Activated CD8-positive, alpha-beta memory T cell treated with anti-CD3 and anti-CD28 coated beads for 36 hours (primary cell): ENCODE measurements at regions not wholly inside any gene's neighbourhood (a gene's known extent, or its start where the extent isn't known, plus 50 kb on each side); places are given as distances from the start of the nearest gene placed in this dataset.
"Not testable (repeated sequence)": the region's sequence is repeated elsewhere in the genome, so short reads cannot be mapped to it uniquely, and the experiment has no call there.

Experiments
- CTCF ChIA-PET: fragments of 350-600 bp; sonication (Branson Sonifier 250); formaldehyde crosslinking; loops from one replicate; lab custom pipeline; 2021; ENCODE audit warnings: antibody characterized with exemption; lab: Charles Lee
- POLR2A ChIA-PET: fragments of 350-600 bp; sonication (Branson Sonifier 250); formaldehyde crosslinking; loops from one replicate; lab custom pipeline; 2021; ENCODE audit warnings: antibody characterized with exemption; lab: Charles Lee

DNA sequence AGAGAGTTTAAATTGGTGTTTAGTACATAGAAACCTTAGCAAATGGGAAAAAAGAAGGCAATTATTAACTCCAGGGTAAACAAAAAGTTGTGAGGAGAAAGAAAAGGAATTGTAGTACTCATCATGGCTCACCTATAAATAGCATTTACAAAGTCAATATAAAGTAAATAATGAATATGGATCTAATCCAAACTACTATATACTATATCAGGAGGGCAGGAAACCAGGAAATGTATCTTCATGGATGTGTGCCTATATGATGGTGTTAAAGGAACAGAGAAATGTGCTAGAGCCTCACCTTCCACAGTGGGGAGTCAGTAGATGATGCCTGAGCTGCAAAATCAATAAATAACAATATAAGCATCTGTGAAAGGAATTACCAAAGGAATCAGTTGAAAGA, 208.9 kb downstream of the FAM43A start:
- POLR2A ChIA-PET, result no interaction called here
- CTCF ChIA-PET, result no interaction called here

DNA sequence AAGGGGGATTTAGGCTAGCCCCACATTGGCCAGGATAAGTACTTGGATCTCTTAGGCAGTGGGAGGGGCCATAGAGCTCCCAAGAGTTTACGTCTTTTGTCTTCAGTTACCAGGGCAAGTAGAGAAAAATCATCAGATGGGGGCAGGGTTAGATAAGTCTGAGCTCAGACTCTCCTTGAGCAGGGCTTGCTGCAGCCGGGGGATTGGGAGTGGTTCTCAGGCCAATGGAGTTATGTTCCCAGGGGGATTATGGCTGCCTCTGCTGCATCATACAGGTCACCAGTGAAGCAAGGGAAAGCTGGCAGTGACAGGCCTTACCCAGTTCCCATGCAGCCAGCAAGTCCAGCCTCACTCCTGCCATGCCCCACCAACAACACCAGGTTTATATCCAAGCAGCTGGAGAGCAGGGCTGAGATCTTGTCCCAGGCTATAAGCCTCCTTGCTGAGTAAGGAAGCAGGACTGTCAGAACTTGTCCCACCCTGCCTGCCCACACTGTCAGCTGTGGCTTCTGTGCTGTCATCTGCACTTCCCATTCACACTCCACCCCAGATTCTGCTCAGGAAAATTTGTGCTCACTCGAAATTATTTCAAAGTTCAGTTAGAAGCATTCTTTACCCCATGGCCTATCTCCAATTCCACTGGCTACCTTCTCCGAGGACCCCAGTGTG, 215.3 kb downstream of the FAM43A start:
- POLR2A ChIA-PET, result no interaction called here
- CTCF ChIA-PET, result no interaction called here

DNA sequence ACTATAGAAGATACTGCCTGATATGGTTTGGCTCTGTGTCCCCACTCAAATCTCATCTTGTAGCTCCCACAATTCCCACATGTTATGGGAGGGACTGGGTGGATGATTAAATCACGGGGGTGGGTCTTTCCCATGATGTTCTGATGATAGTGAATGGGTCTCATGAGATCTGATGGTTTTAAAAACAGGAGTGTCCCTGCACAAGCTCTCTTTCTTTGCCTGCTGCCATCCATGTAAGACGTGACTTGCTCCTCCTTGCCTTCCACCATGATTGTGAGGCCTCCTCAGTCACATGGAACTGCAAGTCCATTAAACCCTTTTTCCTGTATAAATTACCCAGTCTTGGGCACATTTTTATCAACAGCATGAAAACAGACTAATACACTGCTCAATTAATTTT, 217.8 kb downstream of the FAM43A start:
- CTCF ChIA-PET, result interaction anchor here (1.7 kb wide), 1 partner anchor 13 kb away, joined by 3 read pairs; no protein-coding TSS in a partner anchor
- POLR2A ChIA-PET, result not testable (repeated sequence)

DNA sequence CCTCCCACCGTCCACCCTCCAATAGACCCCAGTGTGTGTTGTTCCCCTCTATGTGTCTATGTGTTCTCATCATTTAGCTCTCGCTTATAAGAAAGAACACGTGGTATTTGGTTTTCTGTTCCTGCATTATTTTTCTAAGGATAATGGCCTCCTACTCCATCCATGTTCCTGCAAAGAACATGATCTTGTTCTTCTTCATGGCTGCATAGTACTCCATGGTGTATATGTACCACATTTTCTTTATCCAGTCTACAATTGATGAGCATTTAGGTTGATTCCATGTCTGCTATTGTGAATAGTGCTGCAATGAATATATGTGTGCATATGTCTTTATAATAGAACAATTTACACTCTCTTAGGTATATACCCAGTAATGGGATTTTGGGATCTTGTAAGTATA, 219.3 kb downstream of the FAM43A start:
- POLR2A ChIA-PET, result not testable (repeated sequence)
- CTCF ChIA-PET, result interaction anchor here (1.7 kb wide), 1 partner anchor 14 kb away, joined by 3 read pairs; no protein-coding TSS in a partner anchor

DNA sequence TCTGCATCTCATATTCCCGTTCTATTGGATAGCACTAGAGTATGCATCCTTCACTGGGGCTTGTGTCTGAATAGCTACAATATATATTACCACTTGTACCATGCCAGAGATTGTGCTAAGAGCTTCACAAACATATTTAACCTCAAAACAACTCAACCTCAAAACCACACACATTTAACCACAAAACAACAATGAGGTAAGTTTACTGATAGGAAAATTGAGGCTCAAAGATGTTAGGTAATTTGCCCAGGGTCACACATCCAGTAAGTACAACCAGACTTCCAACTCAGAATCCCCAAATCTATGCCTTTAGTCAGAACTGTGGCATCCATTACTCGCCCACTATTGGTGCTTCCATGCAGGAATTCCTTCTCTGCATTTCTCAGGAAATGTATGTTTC, 220.0 kb downstream of the FAM43A start:
- CTCF ChIA-PET, result no interaction called here
- POLR2A ChIA-PET, result no interaction called here

DNA sequence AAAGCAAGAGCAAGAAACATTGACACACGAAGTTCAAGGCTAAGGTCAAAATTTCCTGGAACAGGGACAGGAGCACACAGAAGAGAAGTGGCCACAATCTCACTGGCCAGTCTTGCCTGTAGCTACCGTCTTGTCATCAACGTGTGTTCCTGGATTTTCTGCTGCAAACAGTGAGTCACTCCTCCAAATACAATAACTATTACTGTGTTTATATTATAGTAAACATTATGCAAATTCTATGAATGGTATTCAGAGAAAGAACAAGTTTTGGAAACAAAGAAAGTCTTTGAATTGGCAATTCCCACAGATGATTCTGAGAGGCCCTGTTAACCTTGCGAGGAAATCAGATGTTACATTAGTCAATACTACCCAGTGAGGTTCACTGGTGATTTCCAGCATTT, 220.5 kb downstream of the FAM43A start:
- POLR2A ChIA-PET, result no interaction called here
- CTCF ChIA-PET, result no interaction called here

DNA sequence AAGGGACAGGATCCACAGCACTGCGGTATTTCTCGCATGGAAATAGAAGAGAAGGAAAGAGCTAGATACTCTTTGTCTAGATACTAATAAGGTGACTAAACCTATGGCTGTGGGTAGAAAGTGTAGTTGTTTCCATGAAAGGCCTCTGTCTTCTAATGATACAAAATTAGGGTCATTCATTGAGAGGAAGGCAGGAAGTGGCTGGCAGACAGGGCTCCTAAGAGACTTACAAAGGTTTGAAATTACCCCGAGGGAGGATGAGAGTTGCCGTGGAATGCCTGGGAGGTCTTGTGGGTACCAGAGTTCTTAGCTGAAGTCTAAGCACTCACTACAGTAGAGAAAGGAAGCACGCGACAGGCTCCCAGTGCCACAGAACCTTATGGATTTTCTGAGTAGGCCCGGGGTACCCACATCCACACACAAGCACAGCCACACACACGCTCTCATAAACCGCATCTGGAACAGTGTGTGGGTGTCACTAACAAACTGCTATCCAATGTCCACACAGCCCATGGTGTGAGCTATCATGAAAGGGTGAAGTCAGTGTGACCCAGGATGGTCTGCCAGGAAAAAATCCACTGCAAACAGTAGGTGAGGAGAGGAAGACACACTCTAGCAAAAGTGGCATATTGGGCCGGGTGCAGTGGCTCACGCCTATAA, 221.4 kb downstream of the FAM43A start:
- CTCF ChIA-PET, result no interaction called here
- POLR2A ChIA-PET, result no interaction called here

DNA sequence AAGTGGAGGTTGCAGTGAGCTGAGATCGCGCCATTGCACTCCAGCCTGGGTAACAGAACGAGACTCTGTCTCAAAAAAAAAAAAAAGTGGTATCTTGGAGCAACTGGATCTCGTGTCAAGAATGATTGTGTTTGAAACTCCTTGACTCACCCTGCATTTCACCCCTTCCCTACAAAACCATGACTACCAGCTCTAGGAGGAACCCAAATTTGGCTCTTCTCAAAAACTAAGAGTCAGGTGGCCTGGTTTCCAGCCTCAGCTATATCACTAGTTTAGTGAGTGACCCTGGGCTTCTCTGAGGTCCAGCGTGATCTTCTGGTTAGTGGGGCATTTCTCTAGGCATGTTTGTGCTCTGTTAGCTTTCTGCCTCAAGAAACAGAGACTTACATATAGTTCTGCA, 222.1 kb downstream of the FAM43A start:
- ChIA-PET POLR2A (no interaction called here), CTCF (no interaction called here)

DNA sequence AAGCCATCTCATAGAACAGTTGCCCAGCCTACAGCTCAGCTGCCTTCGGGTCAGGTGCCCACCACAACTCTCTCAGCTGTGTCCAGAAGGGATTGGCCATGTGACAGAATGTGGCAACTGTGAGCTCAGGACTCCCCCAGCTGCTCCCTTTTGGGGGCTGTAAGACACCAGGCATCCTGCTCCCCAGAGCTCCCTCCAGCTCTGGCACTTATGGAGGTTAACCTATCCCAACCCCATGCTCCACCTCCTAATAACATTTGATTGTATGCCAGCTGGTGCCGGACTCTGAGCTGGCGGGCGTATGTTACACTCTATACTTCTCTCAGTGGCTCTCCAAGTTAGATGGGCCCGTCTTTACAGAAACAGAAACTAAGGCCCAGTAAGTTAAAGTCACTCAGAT, 222.8 kb downstream of the FAM43A start:
- CTCF ChIA-PET, result no interaction called here
- POLR2A ChIA-PET, result no interaction called here

DNA sequence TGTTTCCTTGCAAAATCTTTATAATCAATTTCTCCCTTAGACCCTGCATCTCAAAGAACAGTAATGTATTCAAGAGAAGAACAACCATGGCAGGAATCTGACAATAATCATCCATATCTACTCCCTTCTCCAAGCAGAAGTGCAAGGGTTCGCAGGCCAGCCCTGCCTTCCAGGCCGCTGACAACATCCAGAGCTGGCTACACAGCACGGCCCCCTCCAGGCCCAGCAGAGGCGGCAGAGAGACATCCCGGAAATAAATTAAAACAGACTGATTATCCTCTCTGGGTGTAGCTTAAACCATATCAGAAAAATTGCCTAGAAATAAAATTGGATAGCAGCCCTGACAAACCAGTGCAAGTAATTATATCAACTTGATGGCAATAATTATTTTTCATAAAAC, 223.3 kb downstream of the FAM43A start:
- ChIA-PET POLR2A (no interaction called here), CTCF (no interaction called here)

DNA sequence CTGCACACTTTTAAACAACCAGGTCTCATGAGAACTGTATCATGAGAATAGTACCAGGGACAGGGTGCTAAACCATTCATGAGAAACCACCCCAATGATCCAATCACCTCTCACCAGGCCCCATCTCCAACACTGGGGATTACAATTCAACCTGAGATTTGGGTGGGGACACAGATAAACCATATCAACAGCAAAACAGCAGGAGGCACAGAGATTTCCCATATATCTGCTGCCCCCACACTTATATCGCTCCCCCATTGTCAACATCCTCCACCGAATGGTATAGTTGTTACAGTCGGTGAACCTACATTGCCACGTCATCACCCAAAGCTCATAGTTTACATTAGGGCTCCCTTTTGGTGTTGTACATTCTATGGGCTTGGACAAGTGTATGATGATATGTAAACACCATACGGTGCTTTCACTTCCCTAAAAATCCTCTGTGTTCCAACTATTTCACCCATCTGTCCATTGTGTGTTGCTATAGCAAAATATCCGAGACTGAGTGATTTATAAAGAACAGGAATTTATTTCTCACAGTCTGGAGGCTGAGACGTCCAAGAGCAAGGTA, 224.8 kb downstream of the FAM43A start:
- ChIA-PET POLR2A (no interaction called here), CTCF (no interaction called here)

DNA sequence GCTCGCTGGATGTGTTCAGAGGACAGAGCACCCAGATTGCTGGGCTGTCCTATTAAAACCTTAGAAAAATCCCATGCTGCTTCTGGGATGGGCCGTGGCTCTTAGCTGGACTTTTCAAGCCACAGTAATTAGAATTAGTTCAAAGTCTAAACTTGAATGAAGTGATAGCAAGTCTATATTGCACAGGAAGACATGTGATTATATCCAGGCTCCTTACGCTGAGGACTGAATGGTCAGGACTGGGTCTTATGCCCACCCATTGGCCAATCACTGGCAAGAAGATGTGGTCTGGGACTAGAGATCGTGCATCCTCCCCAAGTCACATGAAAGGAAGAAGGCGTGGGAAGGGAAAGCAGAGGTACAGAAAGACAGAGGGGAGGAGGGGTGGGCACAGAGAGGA, 227.6 kb downstream of the FAM43A start:
- POLR2A ChIA-PET, result no interaction called here
- CTCF ChIA-PET, result no interaction called here

DNA sequence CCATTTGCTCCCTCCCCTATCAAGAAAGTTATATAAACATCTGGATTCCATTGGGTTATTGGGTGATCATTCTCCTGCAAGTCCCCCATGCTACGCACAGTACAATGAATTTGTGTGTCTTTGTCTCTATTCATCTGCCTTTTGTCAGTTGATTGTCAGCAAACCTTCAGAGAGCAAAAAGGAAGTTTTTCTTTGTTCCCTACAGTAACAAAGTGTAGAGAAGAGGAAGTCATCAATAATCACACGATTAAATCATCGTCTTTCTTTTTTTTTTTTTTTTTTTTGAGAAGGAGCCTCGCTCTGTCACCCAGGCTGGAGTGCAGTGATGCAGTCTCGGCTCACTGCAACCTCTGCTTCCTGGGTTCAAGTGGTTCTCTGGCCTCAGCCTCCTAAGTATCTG, 239.2 kb downstream of the FAM43A start:
- CTCF ChIA-PET, POLR2A ChIA-PET: not testable (repeated sequence)

DNA sequence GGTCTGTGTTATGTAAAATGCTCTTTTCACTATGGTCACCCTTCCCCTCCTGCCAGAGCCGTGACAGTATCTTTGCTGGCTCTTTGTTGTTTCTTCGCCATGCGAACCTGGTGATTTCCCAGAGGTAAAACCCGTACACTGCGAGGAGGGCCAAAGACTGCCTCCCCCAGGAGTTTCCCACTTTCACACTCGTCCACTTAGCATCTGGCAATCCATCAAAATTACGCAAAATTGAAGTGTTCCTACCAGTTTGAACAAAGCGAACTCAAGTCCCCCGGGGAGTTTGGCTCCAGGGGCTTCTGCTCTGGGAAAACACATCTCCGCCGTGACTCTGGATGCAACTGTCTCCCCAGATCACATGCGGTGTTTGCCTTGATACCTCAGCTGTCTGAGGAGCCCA, 239.9 kb downstream of the FAM43A start:
- ChIA-PET POLR2A (no interaction called here), CTCF (no interaction called here)

DNA sequence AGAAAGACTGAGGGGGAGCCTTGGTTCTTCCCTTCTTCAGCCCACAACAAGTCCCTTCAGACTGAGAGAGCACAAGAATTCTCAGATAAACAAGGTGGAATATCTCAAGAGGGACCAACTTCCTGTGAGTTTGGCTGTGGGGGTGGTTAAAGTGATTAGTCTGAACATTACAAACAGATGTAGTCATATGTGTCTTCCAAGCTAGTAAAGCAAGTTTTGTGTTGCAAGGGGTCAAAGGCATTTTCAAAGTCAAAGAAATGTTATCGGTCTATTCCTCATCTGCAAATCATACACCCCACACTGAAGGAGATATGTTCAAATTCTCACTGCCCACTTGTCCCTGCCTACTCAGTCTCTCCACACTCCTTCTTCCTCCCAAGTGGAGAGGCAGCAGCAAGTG, 242.5 kb downstream of the FAM43A start:
- ChIA-PET POLR2A (no interaction called here), CTCF (no interaction called here)

DNA sequence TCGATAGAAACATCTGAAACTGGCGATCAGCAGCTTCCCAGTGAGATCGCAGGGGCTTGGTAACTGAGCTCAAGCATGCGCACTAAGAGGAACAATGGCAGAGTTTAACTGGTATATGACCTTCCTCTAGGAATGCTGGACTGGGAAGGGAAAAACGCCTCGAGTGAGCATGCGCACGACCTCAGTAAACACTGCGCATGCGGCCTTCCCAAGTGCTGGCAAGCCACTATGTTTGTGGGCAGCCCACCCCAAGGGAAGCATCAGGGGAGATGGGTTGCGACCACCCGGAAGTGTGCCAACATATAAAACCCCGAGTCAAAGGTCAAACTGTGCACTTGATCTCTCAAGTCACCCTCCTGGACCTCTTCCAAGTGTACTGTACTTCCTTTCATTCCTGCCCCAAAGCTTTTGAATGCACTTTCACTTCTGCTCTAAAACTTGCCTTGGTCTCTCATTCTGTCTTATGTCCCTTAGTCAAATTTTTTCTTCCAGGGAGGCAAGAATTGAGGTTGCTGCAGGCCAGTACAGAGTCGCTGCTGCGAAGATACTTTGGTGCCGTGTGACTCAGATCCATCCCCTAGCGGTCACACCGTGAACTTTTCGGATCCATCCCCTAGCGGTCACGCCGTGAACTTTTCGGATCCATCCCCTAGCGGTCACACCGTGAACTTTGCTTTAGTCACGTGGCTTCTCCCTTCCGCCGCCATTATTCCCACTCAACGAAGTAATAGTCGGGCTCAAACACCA, 243.3 kb downstream of the FAM43A start:
- CTCF ChIA-PET, result no interaction called here
- POLR2A ChIA-PET, result no interaction called here

DNA sequence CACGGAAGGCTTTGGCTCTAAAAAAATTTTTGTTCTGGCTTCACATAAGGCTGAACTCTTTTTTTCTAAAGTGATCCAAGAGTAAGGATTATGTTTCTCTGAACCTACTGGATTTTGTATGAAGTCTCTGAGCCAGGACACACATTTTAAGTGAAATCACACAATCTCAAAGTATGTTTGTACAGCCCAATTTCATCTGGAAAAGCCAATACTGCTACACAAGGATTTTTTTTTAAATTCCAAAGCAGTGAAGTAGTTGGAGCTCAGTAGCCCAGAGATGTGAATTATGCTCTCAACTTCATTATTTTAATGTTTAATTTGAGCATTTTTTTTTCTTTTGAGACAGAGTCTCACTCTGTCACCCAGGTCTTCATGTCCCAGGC, 243.9 kb downstream of the FAM43A start:
- POLR2A ChIA-PET, result no interaction called here
- CTCF ChIA-PET, result interaction anchor here (0.6 kb wide), 1 partner anchor 282 kb away, joined by 3 read pairs; no protein-coding TSS in a partner anchor

DNA sequence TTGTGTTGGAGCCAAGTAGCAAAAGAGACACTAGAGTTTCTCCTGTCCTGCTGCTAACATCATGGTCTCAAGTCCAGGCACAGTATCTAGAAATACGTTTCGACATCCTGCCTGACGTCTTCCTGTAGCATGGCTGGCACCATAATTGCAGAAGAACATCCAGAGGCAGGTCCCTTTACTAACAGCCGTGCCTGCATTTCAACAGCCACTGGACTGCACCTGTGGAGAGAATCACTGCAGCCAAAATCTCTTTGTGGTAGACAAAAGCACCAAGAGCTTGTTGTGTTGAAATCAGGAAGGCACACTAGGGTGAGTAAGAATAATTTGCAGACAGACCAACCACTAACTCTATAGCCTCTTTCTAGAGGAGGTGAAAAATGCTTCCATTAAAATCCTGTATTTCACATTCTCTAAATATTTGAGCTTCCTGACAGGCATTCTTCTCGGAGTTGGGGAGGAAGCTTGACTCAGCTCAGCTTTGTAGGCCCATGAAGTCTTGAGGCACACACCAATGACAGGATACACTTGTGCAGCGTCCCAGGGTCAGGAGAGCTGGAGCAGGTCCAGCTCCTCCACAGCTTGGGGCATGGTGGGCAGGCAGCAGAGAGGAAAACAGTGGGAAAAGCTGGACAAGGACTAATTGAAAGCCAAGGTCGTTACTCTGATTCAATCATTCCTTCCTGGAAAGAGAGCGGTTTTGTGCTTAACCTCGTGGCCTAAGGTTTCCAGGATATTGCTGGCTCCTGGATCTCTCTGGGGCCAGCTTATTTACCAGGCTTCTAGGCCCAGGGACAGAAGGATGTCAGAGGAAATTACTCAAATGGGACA, 244.9 kb downstream of the FAM43A start:
- ChIA-PET POLR2A (no interaction called here), CTCF (no interaction called here)

DNA sequence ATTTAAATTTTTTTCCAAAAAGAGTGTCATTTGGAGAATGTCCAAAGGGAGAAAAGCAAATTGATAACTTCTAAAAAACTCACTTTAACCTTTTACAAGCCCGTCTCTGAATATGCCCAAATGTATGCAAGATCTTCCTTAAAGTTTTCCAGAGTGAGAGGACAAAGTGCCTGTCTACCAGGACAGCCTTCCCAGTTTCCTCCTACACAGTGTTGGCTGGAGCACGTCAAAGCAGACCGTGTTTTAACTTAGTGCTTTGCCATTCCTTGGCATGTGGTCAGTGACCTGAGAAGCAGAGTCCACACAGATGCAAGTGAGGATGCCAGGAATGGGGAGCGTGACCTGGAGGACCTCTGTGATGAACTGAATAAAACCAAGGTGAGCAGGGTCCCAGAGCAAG, 245.7 kb downstream of the FAM43A start:
- POLR2A ChIA-PET, result no interaction called here
- CTCF ChIA-PET, result no interaction called here

DNA sequence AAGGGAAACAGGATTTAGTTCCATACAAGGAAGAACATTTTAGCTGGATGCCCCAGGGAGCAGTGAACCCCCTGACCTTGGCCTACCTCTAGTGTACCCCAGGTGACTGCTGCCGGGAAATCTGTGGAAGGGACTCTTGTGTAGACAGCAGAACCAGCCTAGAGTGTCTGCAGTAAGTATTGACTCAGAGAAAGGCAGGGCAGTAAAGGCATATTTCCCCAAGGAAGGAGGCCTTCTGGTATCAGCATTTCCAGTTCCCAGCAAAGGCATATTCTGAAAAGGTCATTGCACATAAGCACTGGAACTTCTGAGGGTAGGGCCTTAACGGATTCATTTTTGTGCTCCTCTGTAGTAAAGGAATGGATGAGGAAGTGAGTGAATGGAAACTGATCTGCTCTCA, 246.2 kb downstream of the FAM43A start:
- ChIA-PET POLR2A (no interaction called here), CTCF (no interaction called here)
